Activated CD4-positive, alpha-beta T cell treated with anti-CD3 and anti-CD28 coated beads, Interleukin-2, amount 10 ng/mL, durations not matched to agents 24 days and 14 days (primary cell): ENCODE measurements at regions not wholly inside any gene's neighbourhood (a gene's known extent, or its start where the extent isn't known, plus 50 kb on each side); places are given as distances from the start of the nearest gene placed in this dataset.
"Not testable (repeated sequence)": the region's sequence is repeated elsewhere in the genome, so short reads cannot be mapped to it uniquely, and the experiment has no call there.

Source experiments
- DNase-seq: peaks from one replicate; pipeline ENCODE4 v3.0.0; 2022
- H3K27ac Mint-ChIP-seq: one replicate; pipeline ENCODE4 v1.8.0; 2022; ENCODE audit warnings: mild to moderate bottlenecking, mixed read lengths
- H3K27me3 Mint-ChIP-seq: one replicate; pipeline ENCODE4 v1.8.0; 2022; ENCODE audit warnings: mixed read lengths
- H3K36me3 Mint-ChIP-seq: one replicate; pipeline ENCODE4 v1.8.0; 2022; ENCODE audit warnings: low read depth, mild to moderate bottlenecking, mixed read lengths
- H3K4me1 Mint-ChIP-seq: one replicate; pipeline ENCODE4 v1.8.0; 2021; ENCODE audit warnings: mixed read lengths
- H3K4me3 Mint-ChIP-seq: one replicate; pipeline ENCODE4 v1.8.0; 2022; ENCODE audit warnings: mild to moderate bottlenecking, moderate library complexity, mixed read lengths
- H3K9me3 Mint-ChIP-seq: one replicate; pipeline ENCODE4 v1.8.0; 2021; ENCODE audit warnings: mixed read lengths
- intact Hi-C: fragments of 100-400 bp; cut with micrococcal nuclease; formaldehyde crosslinking; loops from one replicate; pipeline ENCODE4 v1.15.1; 2023

GRCh38 chr21:38911484-38912101, 105.9 kb downstream of the ETS2 start:
- no peak overlapping the region for H3K27ac Mint-ChIP-seq
- H3K4me3 Mint-ChIP-seq, result no peak overlapping the region
- no peaks in the 10 kb centered on the region for H3K36me3 Mint-ChIP-seq
- DNase-seq, result no peak
- no peaks in the 10 kb centered on the region for H3K9me3 Mint-ChIP-seq
- H3K27me3 Mint-ChIP-seq, result peaks cover 6% of the 10 kb centered on the region
- intact Hi-C loops, result loop anchor here (10.0 kb wide), 2 partner anchors 177 to 213 kb away; no protein-coding TSS in a partner anchor
- peaks cover 3% of the 10 kb centered on the region for H3K4me1 Mint-ChIP-seq

- Mint-ChIP-seq H3K27ac (no peak overlapping the region), H3K4me3 (no peak overlapping the region), H3K9me3 (no peaks in the 10 kb centered on the region), H3K36me3 (no peaks in the 10 kb centered on the region), H3K4me1 (peaks cover 3% of the 10 kb centered on the region), H3K27me3 (no peaks in the 10 kb centered on the region)
- intact Hi-C loops, result loop anchor here (10.0 kb wide), 2 partner anchors 176 to 214 kb away; no protein-coding TSS in a partner anchor
- DNase-seq, result no peak
These were observed 104.8 kb downstream of the ETS2 start for GRCh38 chr21:38910390-38911067.

- intact Hi-C loops, result loop anchor here (10.0 kb wide), 2 partner anchors 175 to 215 kb away; no protein-coding TSS in a partner anchor
- H3K9me3 Mint-ChIP-seq, result no peaks in the 10 kb centered on the region
- no peaks in the 10 kb centered on the region for H3K36me3 Mint-ChIP-seq
- H3K4me3 Mint-ChIP-seq, result no peak overlapping the region
- no peaks in the 10 kb centered on the region for H3K27me3 Mint-ChIP-seq
- no peak overlapping the region for H3K27ac Mint-ChIP-seq
- no peak for DNase-seq
- peaks cover 3% of the 10 kb centered on the region for H3K4me1 Mint-ChIP-seq
These were observed 104.2 kb downstream of the ETS2 start for GRCh38 chr21:38909929-38910328.

GRCh38 chr21:38909109-38909508, 103.4 kb downstream of the ETS2 start:
- intact Hi-C loops, result no loop called here
- no peaks in the 10 kb centered on the region for H3K9me3 Mint-ChIP-seq
- DNase-seq, result no peak
- H3K4me3 Mint-ChIP-seq, result no peak overlapping the region
- H3K27me3 Mint-ChIP-seq, result no peaks in the 10 kb centered on the region
- no peak overlapping the region for H3K27ac Mint-ChIP-seq
- no peaks in the 10 kb centered on the region for H3K36me3 Mint-ChIP-seq
- peaks cover 3% of the 10 kb centered on the region for H3K4me1 Mint-ChIP-seq

GRCh38 chr21:38908537-38908936, 102.8 kb downstream of the ETS2 start:
- H3K36me3 Mint-ChIP-seq, result no peaks in the 10 kb centered on the region
- H3K4me3 Mint-ChIP-seq, result no peak overlapping the region
- no peaks in the 10 kb centered on the region for H3K9me3 Mint-ChIP-seq
- intact Hi-C loops, result no loop called here
- no peak for DNase-seq
- no peak overlapping the region for H3K27ac Mint-ChIP-seq
- H3K4me1 Mint-ChIP-seq, result peaks cover 3% of the 10 kb centered on the region
- H3K27me3 Mint-ChIP-seq, result no peaks in the 10 kb centered on the region

GRCh38 chr21:38905752-38906151, 100.0 kb downstream of the ETS2 start:
- Mint-ChIP-seq H3K9me3 (peaks cover 11% of the 10 kb centered on the region), H3K4me3 (no peak overlapping the region), H3K4me1 (no peaks in the 10 kb centered on the region), H3K27me3 (no peaks in the 10 kb centered on the region), H3K27ac (no peak overlapping the region), H3K36me3 (no peaks in the 10 kb centered on the region)
- DNase-seq, result peak; percentile 45
- intact Hi-C loops, result no loop called here

- no peak overlapping the region for H3K27ac Mint-ChIP-seq
- no peaks in the 10 kb centered on the region for H3K36me3 Mint-ChIP-seq
- H3K4me1 Mint-ChIP-seq, result no peaks in the 10 kb centered on the region
- no peak for DNase-seq
- H3K27me3 Mint-ChIP-seq, result no peaks in the 10 kb centered on the region
- no peak overlapping the region for H3K4me3 Mint-ChIP-seq
- peaks cover 11% of the 10 kb centered on the region for H3K9me3 Mint-ChIP-seq
- intact Hi-C loops, result no loop called here
These were observed 99.6 kb downstream of the ETS2 start for GRCh38 chr21:38905328-38905727.

GRCh38 chr21:38903690-38904139, 98.0 kb downstream of the ETS2 start:
- H3K36me3 Mint-ChIP-seq, result no peaks in the 10 kb centered on the region
- DNase-seq, result peak; percentile 17
- intact Hi-C loops, result no loop called here
- H3K4me3 Mint-ChIP-seq, result no peak overlapping the region
- H3K27me3 Mint-ChIP-seq, result no peaks in the 10 kb centered on the region
- H3K9me3 Mint-ChIP-seq, result peaks cover 15% of the 10 kb centered on the region
- no peak overlapping the region for H3K27ac Mint-ChIP-seq
- H3K4me1 Mint-ChIP-seq, result peaks cover 2% of the 10 kb centered on the region

- Mint-ChIP-seq H3K9me3 (peaks cover 16% of the 10 kb centered on the region), H3K4me1 (peaks cover 2% of the 10 kb centered on the region), H3K4me3 (no peak overlapping the region), H3K36me3 (no peaks in the 10 kb centered on the region), H3K27me3 (no peaks in the 10 kb centered on the region), H3K27ac (no peak overlapping the region)
- intact Hi-C loops, result no loop called here
- peak; percentile 39 for DNase-seq
These were observed 97.1 kb downstream of the ETS2 start for GRCh38 chr21:38902608-38903445.

GRCh38 chr21:38900499-38900898, 94.8 kb downstream of the ETS2 start:
- H3K36me3 Mint-ChIP-seq, result no peaks in the 10 kb centered on the region
- intact Hi-C loops, result no loop called here
- no peak overlapping the region for H3K4me3 Mint-ChIP-seq
- H3K27ac Mint-ChIP-seq, result no peak overlapping the region
- DNase-seq, result peak; percentile 34
- peaks cover 16% of the 10 kb centered on the region for H3K9me3 Mint-ChIP-seq
- H3K27me3 Mint-ChIP-seq, result peaks cover 5% of the 10 kb centered on the region
- H3K4me1 Mint-ChIP-seq, result peaks cover 2% of the 10 kb centered on the region

- H3K27ac Mint-ChIP-seq, H3K27me3 Mint-ChIP-seq, H3K36me3 Mint-ChIP-seq, H3K4me3 Mint-ChIP-seq, H3K4me1 Mint-ChIP-seq: not testable (repeated sequence)
- DNase-seq, result peak; percentile 32
- H3K9me3 Mint-ChIP-seq, result peaks cover 16% of the 10 kb centered on the region
- intact Hi-C loops, result loop anchor here (10.0 kb wide), 1 partner anchor 65 kb away; no protein-coding TSS in a partner anchor
These were observed 94.3 kb downstream of the ETS2 start for GRCh38 chr21:38899985-38900384.

GRCh38 chr21:38899277-38899947, 93.7 kb downstream of the ETS2 start:
- Mint-ChIP-seq H3K9me3 (peaks cover 21% of the 10 kb centered on the region), H3K4me3 (no peak overlapping the region), H3K4me1 (peaks cover 2% of the 10 kb centered on the region), H3K27me3 (peaks cover 6% of the 10 kb centered on the region), H3K36me3 (no peaks in the 10 kb centered on the region), H3K27ac (no peak overlapping the region)
- peak; percentile 34 for DNase-seq
- intact Hi-C loops, result loop anchor here (10.0 kb wide), 1 partner anchor 65 kb away; no protein-coding TSS in a partner anchor

- Mint-ChIP-seq H3K4me3 (no peak overlapping the region), H3K9me3 (peaks cover 22% of the 10 kb centered on the region), H3K4me1 (peaks cover 2% of the 10 kb centered on the region), H3K36me3 (no peaks in the 10 kb centered on the region), H3K27me3 (peaks cover 6% of the 10 kb centered on the region), H3K27ac (no peak overlapping the region)
- intact Hi-C loops, result loop anchor here (10.0 kb wide), 1 partner anchor 64 kb away; no protein-coding TSS in a partner anchor
- peak; percentile 34 for DNase-seq
These were observed 92.8 kb downstream of the ETS2 start for GRCh38 chr21:38898422-38899096.
